CD4-positive, alpha-beta memory T cell (primary cell): ENCODE measurements at regions not wholly inside any gene's neighbourhood (a gene's known extent, or its start where the extent isn't known, plus 50 kb on each side); places are given as distances from the start of the nearest gene placed in this dataset.

Source experiments
- CTCF ChIA-PET: fragments of 350-600 bp; sonication (Branson Sonifier 250); formaldehyde crosslinking; loops from one replicate; lab custom pipeline; 2021; ENCODE audit warnings: inconsistent platforms; ENCODE audit not compliant: partially characterized antibody; lab: Charles Lee
- POLR2A ChIA-PET: fragments of 350-600 bp; sonication (Branson Sonifier 250); formaldehyde crosslinking; loops from one replicate; lab custom pipeline; 2021; ENCODE audit not compliant: partially characterized antibody; lab: Charles Lee
- DNase-seq, 5 donors: peaks; one replicate each; pipeline versions ENCODE4 v3.0.0 to v3.0.0-alpha.2; 2020 to 2022; ENCODE audit warnings: mixed read lengths in 1 of 5
- H3K27ac ChIP-seq: one replicate; pipeline ENCODE4 v1.7.0; 2013; ENCODE audit warnings: low read depth, low read length
- H3K27me3 ChIP-seq: 2 replicates; pipeline ENCODE4 v1.7.0; 2013; ENCODE audit warnings: mild to moderate bottlenecking, low read length, moderate library complexity; ENCODE audit not compliant: insufficient read depth
- H3K36me3 ChIP-seq: 2 replicates; pipeline ENCODE4 v1.7.0; 2013; ENCODE audit warnings: mild to moderate bottlenecking, low read length, moderate library complexity; ENCODE audit not compliant: insufficient read depth
- H3K4me1 ChIP-seq: 2 replicates; pipeline ENCODE4 v1.7.0; 2013; ENCODE audit warnings: mild to moderate bottlenecking, low read length, moderate library complexity; ENCODE audit not compliant: insufficient read depth
- H3K4me3 ChIP-seq, 2 donors: one replicate each; pipeline ENCODE4 v1.7.0; 2013; ENCODE audit warnings: low read length in 2 of 2, mild to moderate bottlenecking in 1 of 2
- H3K9me3 ChIP-seq, 2 donors: one replicate each; pipeline ENCODE4 v1.7.0; 2013; ENCODE audit warnings: low read length in 2 of 2, control low read depth in 1 of 2; ENCODE audit not compliant: control insufficient read depth in 1 of 2
- H3K27ac Mint-ChIP-seq, 7 donors: one replicate each; pipeline ENCODE4 v1.8.0; 2020 to 2021; ENCODE audit warnings: mixed read lengths in 7 of 7, mild to moderate bottlenecking in 6 of 7, inconsistent platforms in 3 of 7, moderate library complexity in 3 of 7
- H3K27me3 Mint-ChIP-seq, 2 donors: one replicate each; pipeline ENCODE4 v1.8.0; 2020 to 2021; ENCODE audit warnings: mixed read lengths in 2 of 2
- H3K36me3 Mint-ChIP-seq, 2 donors: one replicate each; pipeline ENCODE4 v1.8.0; 2020 to 2021; ENCODE audit warnings: mixed read lengths in 2 of 2, inconsistent platforms in 1 of 2, mild to moderate bottlenecking in 1 of 2
- H3K4me1 Mint-ChIP-seq, 4 donors: one replicate each; pipeline ENCODE4 v1.8.0; 2020 to 2021; ENCODE audit warnings: mixed read lengths in 4 of 4, mild to moderate bottlenecking in 1 of 4
- H3K4me3 Mint-ChIP-seq, 8 donors: one replicate each; pipeline ENCODE4 v1.8.0; 2020 to 2021; ENCODE audit warnings: mixed read lengths in 8 of 8, mild to moderate bottlenecking in 7 of 8, moderate library complexity in 6 of 8, inconsistent platforms in 3 of 8
- H3K9me3 Mint-ChIP-seq, 8 donors: one replicate each; pipeline ENCODE4 v1.8.0; 2020 to 2021; ENCODE audit warnings: mixed read lengths in 8 of 8, mild to moderate bottlenecking in 5 of 8, inconsistent platforms in 3 of 8, moderate library complexity in 1 of 8
- intact Hi-C: fragments of 100-400 bp; cut with micrococcal nuclease; formaldehyde crosslinking; loops from one replicate; pipeline ENCODE4 v1.15.1; 2023

GRCh38 chr1:119565131-119565772 is 58.2 kb downstream of the HSD3B1 start:
- no peaks in the 10 kb centered on the region for H3K4me1 Mint-ChIP-seq
- Histone ChIP-seq H3K27me3 (no peaks in the 10 kb centered on the region), H3K9me3 (no peaks in the 10 kb centered on the region), H3K4me1 (no peaks in the 10 kb centered on the region), H3K27ac (no peak overlapping the region), H3K4me3 (no peak overlapping the region), H3K36me3 (no peaks in the 10 kb centered on the region)
- peaks cover 0 to 8% (median 1%) of the 10 kb centered on the region in 8 donors for H3K9me3 Mint-ChIP-seq
- ChIA-PET CTCF (no interaction called here), POLR2A (no interaction called here)
- intact Hi-C loops = no loop called here
- H3K27ac Mint-ChIP-seq = peak overlapping the region in 1 of 7 donors; percentile 12
- H3K36me3 Mint-ChIP-seq = no peaks in the 10 kb centered on the region
- H3K27me3 Mint-ChIP-seq = peaks cover 7 to 8% of the 10 kb centered on the region in 2 donors
- DNase-seq = no peak
- H3K4me3 Mint-ChIP-seq = no peak overlapping the region

DNA sequence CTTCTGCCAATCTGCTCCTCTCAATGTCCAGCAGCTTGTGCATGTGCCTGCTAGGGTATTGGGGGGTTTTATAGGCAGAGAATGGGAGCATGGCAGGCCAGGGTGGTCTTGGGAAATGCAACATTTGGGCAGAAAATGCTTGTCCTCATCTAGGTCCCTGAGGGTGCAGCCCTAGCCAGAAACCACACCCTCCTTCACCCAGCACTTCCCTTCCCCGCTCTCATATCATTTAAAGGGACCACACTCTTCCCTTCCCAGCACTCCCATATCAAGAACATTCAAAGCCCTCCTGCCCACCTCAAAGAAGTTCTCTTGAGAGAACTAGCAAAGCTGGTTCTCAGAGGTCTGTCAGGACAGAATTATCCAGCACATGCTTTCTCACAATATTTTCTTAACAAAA is 62.1 kb downstream of the HSD3B1 start:
- H3K27me3 ChIP-seq = no peaks in the 10 kb centered on the region
- Mint-ChIP-seq H3K27me3 (peaks cover 10 to 13% of the 10 kb centered on the region in 2 donors), H3K4me3 (no peak overlapping the region), H3K4me1 (no peaks in the 10 kb centered on the region), H3K9me3 (peaks cover 0 to 8% (median 1%) of the 10 kb centered on the region in 8 donors), H3K27ac (no peak overlapping the region), H3K36me3 (no peaks in the 10 kb centered on the region)
- DNase-seq = no peak
- ChIA-PET POLR2A (no interaction called here), CTCF (no interaction called here)
- no peaks in the 10 kb centered on the region for H3K36me3 ChIP-seq
- H3K27ac ChIP-seq = no peak overlapping the region
- H3K9me3 ChIP-seq = no peaks in the 10 kb centered on the region
- intact Hi-C loops = no loop called here
- H3K4me3 ChIP-seq = no peak overlapping the region
- H3K4me1 ChIP-seq = no peaks in the 10 kb centered on the region
